AG09309 (cell line): ENCODE measurements at regions not wholly inside any gene's neighbourhood (a gene's known extent, or its start where the extent isn't known, plus 50 kb on each side); places are given as distances from the start of the nearest gene placed in this dataset.

ENCODE experiments used
- DNase-seq: peaks from one replicate; pipeline ENCODE4 v3.0.0-alpha.2; 2010; ENCODE audit warnings: low read depth
- H3K4me3 ChIP-seq: 2 replicates; pipeline ENCODE4 v1.5.1; 2011; ENCODE audit warnings: mild to moderate bottlenecking, low read depth, low read length, moderate library complexity; ENCODE audit not compliant: control insufficient read depth
- CTCF ChIP-seq: IDR thresholded peaks from 2 replicates; pipeline ENCODE4 v1.5.1; 2011; ENCODE audit warnings: mild to moderate bottlenecking, low read depth, low read length, inconsistent platforms; ENCODE audit not compliant: insufficient read depth, control insufficient read depth; ENCODE audit errors: missing control alignments

GRCh38 chr19:34847393-34847792, 74.4 kb upstream of the ZNF599 start:
- no peak for DNase-seq
- no peak overlapping the region for H3K4me3 ChIP-seq
- no peak for TF ChIP-seq CTCF

GRCh38 chr19:34844277-34844676, 71.3 kb upstream of the ZNF599 start:
- no peak for DNase-seq
- no peak for TF ChIP-seq CTCF

GRCh38 chr19:34841780-34842179, 68.8 kb upstream of the ZNF599 start:
- no peak for TF ChIP-seq CTCF
- no peak for DNase-seq
- no peak overlapping the region for H3K4me3 ChIP-seq

More at GRCh38 chr19:34844277-34844676, 71.3 kb upstream of the ZNF599 start:
- no peak overlapping the region for H3K4me3 ChIP-seq

GRCh38 chr19:34838753-34839431, 65.9 kb upstream of the ZNF599 start:
- H3K4me3 ChIP-seq = no peak overlapping the region
- TF ChIP-seq CTCF = peak; percentile 44
- DNase-seq = no peak

- H3K4me3 ChIP-seq = no peak overlapping the region
- no peak for DNase-seq
- TF ChIP-seq CTCF = no peak
These were observed 65.2 kb upstream of the ZNF599 start for GRCh38 chr19:34838248-34838647.

- no peak for TF ChIP-seq CTCF
- DNase-seq = no peak
- H3K4me3 ChIP-seq = no peak overlapping the region
These were observed 64.2 kb upstream of the ZNF599 start for GRCh38 chr19:34837262-34837661.
